ENCODE measurements at regions not wholly inside any gene's neighbourhood (a gene's known extent, or its start where the extent isn't known, plus 50 kb on each side); places are given as distances from the start of the nearest gene placed in this dataset.

GRCh38 chr7:46286957-46287356 lies 365.9 kb upstream of the IGFBP3 start:
- ChIA-PET CTCF (interaction anchor here (0.9 kb wide), 1 partner anchor 27 kb away, joined by 3 read pairs; no protein-coding TSS in a partner anchor), POLR2A (ENCODE audit: unreplicated experiment) (no interaction called here)
- H3K4me3 ChIP-seq (ENCODE audit: insufficient read depth, low read depth, low read length): no peak overlapping the region
- H2AK9ac ChIP-seq (replicated peaks; ENCODE audit: low read depth, low read length, poor library complexity): no peak overlapping the region
- in situ Hi-C loops (cut with MboI; ENCODE audit: low sequenced_read_pairs) (no loop called here), intact Hi-C loops (cut with micrococcal nuclease) (no loop called here), dilution Hi-C loops (cut with HindIII; ENCODE audit: low sequenced_read_pairs, unreplicated experiment) (no loop called here)
- H3K4me2 ChIP-seq (ENCODE audit: low read depth, low read length): no peak overlapping the region
- H4K20me1 ChIP-seq (ENCODE audit: insufficient read depth, low read length): no peaks in the 10 kb centered on the region
- H2BK15ac ChIP-seq (ENCODE audit: low read depth, low read length): no peak overlapping the region
- no peak overlapping the region for H2BK120ac ChIP-seq (ENCODE audit: low read depth, low read length)
- H2BK20ac ChIP-seq (ENCODE audit: low read depth, low read length): no peak overlapping the region
- no peak overlapping the region for H2BK5ac ChIP-seq (ENCODE audit: low read depth, low read length, poor library complexity, severe bottlenecking)
- no peaks in the 10 kb centered on the region for H3K79me1 ChIP-seq (ENCODE audit: low read depth in 1 of 2, low read length in 2 of 2)
- no peaks in the 10 kb centered on the region for H3K9me3 ChIP-seq (ENCODE audit: control insufficient read depth, insufficient read depth, low read length)
- no peak overlapping the region for H2AFZ ChIP-seq (replicated peaks; ENCODE audit: low read length, poor library complexity)
- no peak for DNase-seq
- H3K27ac ChIP-seq (ENCODE audit: insufficient read depth, low read length): no peak overlapping the region
- no peak overlapping the region for H3K56ac ChIP-seq (ENCODE audit: extremely low read depth, insufficient read depth, low read length)
- ATAC-seq (ENCODE audit: low read depth): no peak
- no peak overlapping the region for H4K91ac ChIP-seq (ENCODE audit: insufficient read depth, low read depth, low read length)
- BruUV-seq (replicated peaks): no TSS peak
- H3K36me3 ChIP-seq (ENCODE audit: control insufficient read depth, insufficient read depth, low read length): no peaks in the 10 kb centered on the region
- H4K8ac ChIP-seq (ENCODE audit: low read depth in 2 of 2, low read length in 2 of 2): no peak overlapping the region
- TF ChIP-seq CEBPB (IDR thresholded peaks at IDR 0.05; ENCODE audit: low read depth, low read length) (no peak), ELK1 (IDR thresholded peaks at IDR 0.05; ENCODE audit: borderline replicate concordance, low read depth, low read length) (no peak), FOS (IDR thresholded peaks at IDR 0.05; ENCODE audit: low read depth, low read length) (no peak), MXI1 (IDR thresholded peaks at IDR 0.05; ENCODE audit: borderline replicate concordance, low read depth, low read length) (no peak), RFX5 (IDR thresholded peaks at IDR 0.05; ENCODE audit: low read depth, low read length) (no peak), SMC3 (IDR thresholded peaks at IDR 0.05; ENCODE audit: low read depth, low read length) (no peak), RCOR1 (IDR thresholded peaks at IDR 0.05; ENCODE audit: insufficient replicate concordance, low read length) (no peak), MAZ (IDR thresholded peaks at IDR 0.05; ENCODE audit: borderline replicate concordance, low read depth, low read length) (no peak), NFE2L2 (IDR thresholded peaks at IDR 0.05; ENCODE audit: low read depth, low read length) (no peak), BHLHE40 (IDR thresholded peaks at IDR 0.05; ENCODE audit: low read depth, low read length) (no peak), RAD21 (IDR thresholded peaks at IDR 0.05; ENCODE audit: low read length) (no peak), CTCF (conservative IDR thresholded peaks at IDR 0.05; ENCODE audit: low read depth, low read length) (no peak)
- no peak overlapping the region for H3K18ac ChIP-seq (ENCODE audit: low read depth, low read length)
- H3K9me1 ChIP-seq (ENCODE audit: insufficient read depth, low read length): peaks cover 6% of the 10 kb centered on the region; the same call in 1 of the 2 replicates
- no peak overlapping the region for H4K5ac ChIP-seq (ENCODE audit: low read depth, low read length)
- peaks cover 18% of the 10 kb centered on the region for H3K4me1 ChIP-seq (ENCODE audit: control insufficient read depth, insufficient read depth, low read length)
- no peak overlapping the region for H3K4ac ChIP-seq (ENCODE audit: low read depth, low read length)
- no peak overlapping the region for H3K23ac ChIP-seq (ENCODE audit: low read depth, low read length)
- no peak overlapping the region for H3K9ac ChIP-seq (ENCODE audit: low read depth, low read length)
- no peaks in the 10 kb centered on the region for H3K27me3 ChIP-seq (ENCODE audit: control insufficient read depth, insufficient read depth, low read length)
- no peak overlapping the region for H2AK5ac ChIP-seq (ENCODE audit: low read depth, low read length)
- WGBS, 2 experiments (ENCODE audit: extremely low coverage in 2 of 2, insufficient read length in 1 of 2): no CpG with 5 or more reads among the region's 2 CpGs
- no peak overlapping the region for H3K14ac ChIP-seq (replicated peaks; ENCODE audit: low read depth, low read length)

Measured in IMR-90 (cell line).